Ishikawa (cell line): ENCODE measurements at regions not wholly inside any gene's neighbourhood (a gene's known extent, or its start where the extent isn't known, plus 50 kb on each side); places are given as distances from the start of the nearest gene placed in this dataset.

Source experiments
- CEBPB ChIP-seq: IDR thresholded peaks from 2 replicates; pipeline ENCODE4 v1.6.1; 2012
- CREB1 ChIP-seq: IDR thresholded peaks from 2 replicates; pipeline ENCODE4 v1.6.1; 2012; ENCODE audit warnings: low read depth
- EGR1 ChIP-seq: IDR thresholded peaks from 2 replicates; pipeline ENCODE4 v1.6.1; 2012
- EP300 ChIP-seq: IDR thresholded peaks from 2 replicates; pipeline ENCODE4 v1.6.1; 2012; ENCODE audit warnings: borderline replicate concordance
- FOXM1 ChIP-seq: IDR thresholded peaks from 2 replicates; pipeline ENCODE4 v1.6.1; 2012; ENCODE audit warnings: low read depth, borderline replicate concordance
- NFIC ChIP-seq: IDR thresholded peaks from 2 replicates; pipeline ENCODE4 v1.6.1; 2012
- RAD21 ChIP-seq: IDR thresholded peaks from 2 replicates; pipeline ENCODE4 v1.6.1; 2012; ENCODE audit warnings: low read depth
- TAF1 ChIP-seq: IDR thresholded peaks from 2 replicates; pipeline ENCODE4 v1.6.1; 2012; ENCODE audit warnings: low read depth, mild to moderate bottlenecking
- TCF12 ChIP-seq: IDR thresholded peaks from 2 replicates; pipeline ENCODE4 v1.6.1; 2012; ENCODE audit warnings: low read depth
- TEAD4 ChIP-seq: IDR thresholded peaks from 2 replicates; pipeline ENCODE4 v1.6.1; 2012
- YY1 ChIP-seq: IDR thresholded peaks from 2 replicates; pipeline ENCODE4 v1.6.1; 2012; ENCODE audit warnings: low read depth
- ZBTB7A ChIP-seq: IDR thresholded peaks from 2 replicates; pipeline ENCODE4 v1.6.1; 2012; ENCODE audit warnings: low read depth
- TF ChIP-seq, protein P1 (sequence below): IDR thresholded peaks from 2 replicates; pipeline ENCODE4 v1.6.1; 2012
- TF ChIP-seq, protein P2 (sequence below): IDR thresholded peaks from 2 replicates; pipeline ENCODE4 v1.6.1; 2012; ENCODE audit warnings: low read depth, mild to moderate bottlenecking
- TF ChIP-seq, protein P3 (sequence below): IDR thresholded peaks from 2 replicates; pipeline ENCODE4 v1.6.1; 2012

DNA sequence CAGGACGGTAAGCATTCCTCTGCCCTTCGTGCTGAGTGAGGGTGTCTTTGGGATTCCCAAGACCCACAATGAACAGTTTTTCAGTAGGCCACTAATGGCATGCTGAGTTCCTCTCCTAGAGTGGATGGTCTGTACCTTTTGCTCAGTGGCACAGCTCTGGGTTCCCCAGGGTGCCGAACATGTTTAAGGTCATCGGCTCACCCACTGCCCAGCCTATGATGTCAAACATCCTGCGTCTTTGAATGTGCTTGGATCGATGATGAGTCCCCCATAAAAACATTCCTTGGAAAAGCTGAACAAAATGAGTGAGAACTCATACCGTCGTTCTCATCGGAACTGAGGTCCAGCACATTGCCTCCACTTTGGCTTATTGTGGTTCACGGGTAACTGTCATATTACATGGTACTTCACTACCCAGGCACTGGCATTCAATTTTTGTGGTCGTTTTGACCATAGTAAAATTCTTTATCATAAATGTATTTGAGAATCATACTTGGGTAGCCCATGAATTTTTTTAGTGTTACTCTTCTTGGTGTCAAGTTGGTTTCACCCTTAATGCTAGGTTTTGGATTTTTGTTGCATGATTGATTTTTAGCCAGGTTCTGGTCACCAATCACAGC lies 118.2 kb downstream of the SNRPN start:
- no peak for TF ChIP-seq RAD21
- TF ChIP-seq TAF1, result no peak
- TF ChIP-seq, protein P1, sequence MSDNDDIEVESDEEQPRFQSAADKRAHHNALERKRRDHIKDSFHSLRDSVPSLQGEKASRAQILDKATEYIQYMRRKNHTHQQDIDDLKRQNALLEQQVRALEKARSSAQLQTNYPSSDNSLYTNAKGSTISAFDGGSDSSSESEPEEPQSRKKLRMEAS, result no peak
- no peak for TF ChIP-seq CEBPB
- TF ChIP-seq FOXM1, result no peak
- no peak for TF ChIP-seq TEAD4
- no peak for TF ChIP-seq NFIC
- no peak for TF ChIP-seq CREB1
- no peak for TF ChIP-seq TCF12
- TF ChIP-seq ZBTB7A, result no peak
- TF ChIP-seq, protein P2, sequence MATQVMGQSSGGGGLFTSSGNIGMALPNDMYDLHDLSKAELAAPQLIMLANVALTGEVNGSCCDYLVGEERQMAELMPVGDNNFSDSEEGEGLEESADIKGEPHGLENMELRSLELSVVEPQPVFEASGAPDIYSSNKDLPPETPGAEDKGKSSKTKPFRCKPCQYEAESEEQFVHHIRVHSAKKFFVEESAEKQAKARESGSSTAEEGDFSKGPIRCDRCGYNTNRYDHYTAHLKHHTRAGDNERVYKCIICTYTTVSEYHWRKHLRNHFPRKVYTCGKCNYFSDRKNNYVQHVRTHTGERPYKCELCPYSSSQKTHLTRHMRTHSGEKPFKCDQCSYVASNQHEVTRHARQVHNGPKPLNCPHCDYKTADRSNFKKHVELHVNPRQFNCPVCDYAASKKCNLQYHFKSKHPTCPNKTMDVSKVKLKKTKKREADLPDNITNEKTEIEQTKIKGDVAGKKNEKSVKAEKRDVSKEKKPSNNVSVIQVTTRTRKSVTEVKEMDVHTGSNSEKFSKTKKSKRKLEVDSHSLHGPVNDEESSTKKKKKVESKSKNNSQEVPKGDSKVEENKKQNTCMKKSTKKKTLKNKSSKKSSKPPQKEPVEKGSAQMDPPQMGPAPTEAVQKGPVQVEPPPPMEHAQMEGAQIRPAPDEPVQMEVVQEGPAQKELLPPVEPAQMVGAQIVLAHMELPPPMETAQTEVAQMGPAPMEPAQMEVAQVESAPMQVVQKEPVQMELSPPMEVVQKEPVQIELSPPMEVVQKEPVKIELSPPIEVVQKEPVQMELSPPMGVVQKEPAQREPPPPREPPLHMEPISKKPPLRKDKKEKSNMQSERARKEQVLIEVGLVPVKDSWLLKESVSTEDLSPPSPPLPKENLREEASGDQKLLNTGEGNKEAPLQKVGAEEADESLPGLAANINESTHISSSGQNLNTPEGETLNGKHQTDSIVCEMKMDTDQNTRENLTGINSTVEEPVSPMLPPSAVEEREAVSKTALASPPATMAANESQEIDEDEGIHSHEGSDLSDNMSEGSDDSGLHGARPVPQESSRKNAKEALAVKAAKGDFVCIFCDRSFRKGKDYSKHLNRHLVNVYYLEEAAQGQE, result no peak
- TF ChIP-seq, protein P3, sequence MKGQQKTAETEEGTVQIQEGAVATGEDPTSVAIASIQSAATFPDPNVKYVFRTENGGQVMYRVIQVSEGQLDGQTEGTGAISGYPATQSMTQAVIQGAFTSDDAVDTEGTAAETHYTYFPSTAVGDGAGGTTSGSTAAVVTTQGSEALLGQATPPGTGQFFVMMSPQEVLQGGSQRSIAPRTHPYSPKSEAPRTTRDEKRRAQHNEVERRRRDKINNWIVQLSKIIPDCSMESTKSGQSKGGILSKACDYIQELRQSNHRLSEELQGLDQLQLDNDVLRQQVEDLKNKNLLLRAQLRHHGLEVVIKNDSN, result no peak
- no peak for TF ChIP-seq YY1
- TF ChIP-seq EP300, result no peak
- no peak for TF ChIP-seq EGR1

DNA sequence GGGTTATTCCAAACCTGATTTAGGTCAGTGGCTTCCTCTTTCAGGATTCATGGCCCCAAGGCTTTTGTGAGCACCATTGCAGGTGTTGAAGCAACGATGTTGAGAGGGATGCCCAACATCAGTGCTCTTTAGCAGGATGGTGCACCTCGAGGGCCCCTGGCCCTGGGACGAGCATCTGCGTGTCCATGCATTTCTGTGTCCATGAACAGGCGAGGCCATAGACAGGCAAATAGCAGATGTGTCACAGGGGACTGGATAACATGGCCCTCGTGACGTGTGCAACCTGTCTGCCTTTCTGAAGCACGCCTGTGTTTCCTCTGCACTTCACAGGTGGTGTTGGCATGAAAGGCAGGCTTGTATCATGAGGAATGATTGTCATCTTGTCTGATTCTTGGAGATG lies 132.3 kb downstream of the SNRPN start:
- TF ChIP-seq, protein P3, result no peak
- TF ChIP-seq EP300 (no peak), TAF1 (no peak), FOXM1 (no peak), TCF12 (no peak), NFIC (no peak), CREB1 (no peak), ZBTB7A (no peak), TEAD4 (no peak), YY1 (no peak), EGR1 (no peak), CEBPB (no peak)
- TF ChIP-seq, protein P1, result no peak
- TF ChIP-seq, protein P2, result no peak

DNA sequence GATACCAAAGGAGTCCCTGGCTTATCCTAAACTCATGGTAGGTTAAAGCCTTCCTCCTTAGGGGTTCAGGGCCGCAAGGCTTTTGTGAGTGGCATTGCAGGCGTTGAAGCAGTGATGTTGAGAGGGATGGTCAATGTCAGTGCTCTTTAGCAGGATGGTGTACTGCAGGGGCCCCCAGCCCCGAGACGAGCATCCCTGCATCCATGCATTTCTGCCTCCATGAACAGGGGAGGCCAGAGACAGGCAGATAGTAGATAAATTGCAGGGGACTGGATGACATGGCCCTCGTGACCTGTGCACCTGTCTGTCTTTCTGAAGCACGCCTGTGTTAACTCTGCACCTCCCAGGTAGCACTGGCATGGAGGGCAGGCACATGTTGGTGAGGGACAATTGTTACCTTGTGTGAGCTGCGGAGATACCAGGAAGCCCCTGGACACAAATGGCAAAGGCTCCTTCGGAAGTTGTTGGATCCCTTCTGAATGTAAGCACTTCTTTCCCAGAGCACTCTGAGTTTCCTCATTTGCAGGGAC lies 133.5 kb downstream of the SNRPN start:
- TF ChIP-seq TEAD4, result no peak

DNA sequence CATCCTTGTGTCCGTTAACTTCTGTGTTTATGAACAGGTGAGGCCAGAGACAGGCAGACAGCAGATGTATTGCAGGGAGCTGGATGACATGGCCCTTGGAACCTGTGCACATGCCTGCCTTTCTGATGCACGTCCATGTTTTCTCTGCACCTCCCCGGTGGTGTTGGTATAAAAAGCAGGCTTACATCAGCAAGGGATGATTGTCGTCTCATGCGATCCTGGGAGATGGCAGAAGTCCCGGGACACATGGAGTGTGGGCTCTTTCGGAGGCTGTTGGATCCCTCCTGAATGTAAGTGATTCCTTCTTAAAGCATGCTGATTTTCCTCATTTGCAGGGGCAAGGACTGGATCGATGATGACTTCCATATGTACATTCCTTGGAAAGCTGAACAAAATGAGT lies 134.8 kb downstream of the SNRPN start:
- TF ChIP-seq EGR1, result no peak
- TF ChIP-seq, protein P2, result no peak
- no peak for TF ChIP-seq CREB1
- no peak for TF ChIP-seq TAF1
- TF ChIP-seq ZBTB7A, result no peak
- no peak for TF ChIP-seq RAD21
- TF ChIP-seq FOXM1, result no peak
- no peak for TF ChIP-seq TCF12
- no peak for TF ChIP-seq NFIC
- TF ChIP-seq, protein P3, result no peak
- no peak for TF ChIP-seq CEBPB
